HAP-1 (cell line): ENCODE measurements at regions not wholly inside any gene's neighbourhood (a gene's known extent, or its start where the extent isn't known, plus 50 kb on each side); places are given as distances from the start of the nearest gene placed in this dataset.
A peak's percentile ranks its signal among the peaks of the same experiment; 100 is the strongest.

ENCODE experiments used
- DNase-seq, 2 experiments: peaks; one replicate each; pipeline ENCODE4 v3.0.0-alpha.2; 2016 to 2020; ENCODE audit warnings: low spot score in 2 of 2
- H3K27me3 ChIP-seq: fragments of 250-450 bp; sonication (Bioruptor Pico); 2 replicates; pipeline ENCODE4 v1.5.1; 2020; ENCODE audit warnings: low read depth, mild to moderate bottlenecking, moderate library complexity
- H3K36me3 ChIP-seq: fragments of 250-450 bp; sonication (Bioruptor Pico); replicated peaks from 2 replicates; pipeline ENCODE4 v1.5.1; 2020; ENCODE audit warnings: mild to moderate bottlenecking
- H3K4me1 ChIP-seq: fragments of 250-450 bp; sonication (Bioruptor Pico); 2 replicates; pipeline ENCODE4 v1.5.1; 2020; ENCODE audit warnings: mild to moderate bottlenecking
- H3K4me3 ChIP-seq: fragments of 250-450 bp; sonication (Bioruptor Pico); 2 replicates; pipeline ENCODE4 v1.5.1; 2020; ENCODE audit warnings: mild to moderate bottlenecking, moderate library complexity
- H3K9me3 ChIP-seq: fragments of 250-450 bp; sonication (Bioruptor Pico); 2 replicates; pipeline ENCODE4 v1.5.1; 2020; ENCODE audit warnings: mild to moderate bottlenecking, moderate library complexity
- in situ Hi-C: fragments of 300-500 bp; cut with MboI; formaldehyde crosslinking; loops from 3 replicates; pipeline ENCODE4 v1.14.3; 2020; ENCODE audit warnings: low sequenced_read_pairs, inconsistent platforms, mixed read lengths

GRCh38 chrX:138006180-138006579 is 440.3 kb downstream of the ZIC3 start:
- Histone ChIP-seq H3K4me3 (no peak overlapping the region), H3K9me3 (no peaks in the 10 kb centered on the region), H3K4me1 (peaks cover 27% of the 10 kb centered on the region), H3K27me3 (no peaks in the 10 kb centered on the region), H3K36me3 (no peaks in the 10 kb centered on the region)
- no peak for DNase-seq
- in situ Hi-C loops, result no loop called here

GRCh38 chrX:138008281-138008680 is 442.4 kb downstream of the ZIC3 start:
- H3K4me3 ChIP-seq, result no peak overlapping the region
- DNase-seq, result peak; percentile 58 to 76
- in situ Hi-C loops, result no loop called here

GRCh38 chrX:138011468-138011867 is 445.5 kb downstream of the ZIC3 start:
- peaks cover 14% of the 10 kb centered on the region for H3K4me1 ChIP-seq
- DNase-seq, result no peak
- no peaks in the 10 kb centered on the region for H3K9me3 ChIP-seq
- H3K4me3 ChIP-seq, result no peak overlapping the region
- no peaks in the 10 kb centered on the region for H3K27me3 ChIP-seq
- in situ Hi-C loops, result no loop called here
- H3K36me3 ChIP-seq, result no peaks in the 10 kb centered on the region

More at GRCh38 chrX:138008281-138008680, 442.4 kb downstream of the ZIC3 start:
- Histone ChIP-seq H3K9me3 (no peaks in the 10 kb centered on the region), H3K36me3 (no peaks in the 10 kb centered on the region), H3K27me3 (no peaks in the 10 kb centered on the region), H3K4me1 (peaks cover 19% of the 10 kb centered on the region)

GRCh38 chrX:138014577-138014976 is 448.6 kb downstream of the ZIC3 start:
- in situ Hi-C loops, result no loop called here
- no peaks in the 10 kb centered on the region for H3K9me3 ChIP-seq
- H3K36me3 ChIP-seq, result no peaks in the 10 kb centered on the region
- H3K27me3 ChIP-seq, result no peaks in the 10 kb centered on the region
- DNase-seq, result no peak
- H3K4me3 ChIP-seq, result no peak overlapping the region
- peaks cover 7% of the 10 kb centered on the region for H3K4me1 ChIP-seq

GRCh38 chrX:138018145-138018799 is 452.3 kb downstream of the ZIC3 start:
- Histone ChIP-seq H3K4me3 (no peak overlapping the region), H3K4me1 (peaks cover 25% of the 10 kb centered on the region), H3K9me3 (no peaks in the 10 kb centered on the region), H3K27me3 (no peaks in the 10 kb centered on the region), H3K36me3 (no peaks in the 10 kb centered on the region)
- in situ Hi-C loops, result no loop called here
- no peak for DNase-seq

- H3K4me3 ChIP-seq, result no peak overlapping the region
- H3K36me3 ChIP-seq, result no peaks in the 10 kb centered on the region
- no peaks in the 10 kb centered on the region for H3K27me3 ChIP-seq
- peak; percentile 61 to 83 for DNase-seq
- in situ Hi-C loops, result loop anchor here (10.0 kb wide), 2 partner anchors 96 to 586 kb away; no protein-coding TSS in a partner anchor
- peaks cover 25% of the 10 kb centered on the region for H3K4me1 ChIP-seq
- no peaks in the 10 kb centered on the region for H3K9me3 ChIP-seq
Measured at GRCh38 chrX:138020941-138021340, 455.0 kb downstream of the ZIC3 start.

- no peak overlapping the region for H3K4me3 ChIP-seq
- no peaks in the 10 kb centered on the region for H3K27me3 ChIP-seq
- H3K9me3 ChIP-seq, result no peaks in the 10 kb centered on the region
- in situ Hi-C loops, result loop anchor here (10.0 kb wide), 2 partner anchors 101 to 591 kb away; no protein-coding TSS in a partner anchor
- DNase-seq, result peak in 1 of 2 experiments; percentile 64
- no peaks in the 10 kb centered on the region for H3K36me3 ChIP-seq
- peaks cover 4% of the 10 kb centered on the region; the same call in 1 of the 2 replicates for H3K4me1 ChIP-seq
Measured at GRCh38 chrX:138026211-138026610, 460.3 kb downstream of the ZIC3 start.

- H3K27me3 ChIP-seq, result no peaks in the 10 kb centered on the region
- H3K4me3 ChIP-seq, result no peak overlapping the region
- H3K4me1 ChIP-seq, result no peaks in the 10 kb centered on the region
- H3K9me3 ChIP-seq, result no peaks in the 10 kb centered on the region
- DNase-seq, result no peak
- in situ Hi-C loops, result no loop called here
- no peaks in the 10 kb centered on the region for H3K36me3 ChIP-seq
Measured at GRCh38 chrX:138031715-138032114, 465.8 kb downstream of the ZIC3 start.

GRCh38 chrX:138034136-138034535 is 468.2 kb downstream of the ZIC3 start:
- DNase-seq, result peak; percentile 49 to 58
- Histone ChIP-seq H3K9me3 (no peaks in the 10 kb centered on the region), H3K4me1 (no peaks in the 10 kb centered on the region), H3K27me3 (peaks cover 3% of the 10 kb centered on the region; the same call in 1 of the 2 replicates), H3K36me3 (no peaks in the 10 kb centered on the region), H3K4me3 (no peak overlapping the region)
- in situ Hi-C loops, result no loop called here

- Histone ChIP-seq H3K27me3 (peaks cover 6% of the 10 kb centered on the region), H3K4me3 (no peak overlapping the region), H3K4me1 (no peaks in the 10 kb centered on the region), H3K36me3 (no peaks in the 10 kb centered on the region), H3K9me3 (no peaks in the 10 kb centered on the region)
- DNase-seq, result no peak
- in situ Hi-C loops, result no loop called here
Measured at GRCh38 chrX:138037548-138037947, 471.6 kb downstream of the ZIC3 start.

GRCh38 chrX:138057883-138058282 is 492.0 kb downstream of the ZIC3 start:
- Histone ChIP-seq H3K9me3 (no peaks in the 10 kb centered on the region), H3K4me3 (no peak overlapping the region), H3K27me3 (peaks cover 2% of the 10 kb centered on the region; the same call in 1 of the 2 replicates), H3K4me1 (no peaks in the 10 kb centered on the region), H3K36me3 (no peaks in the 10 kb centered on the region)
- no peak for DNase-seq
- in situ Hi-C loops, result no loop called here

- Histone ChIP-seq H3K4me3 (no peak overlapping the region), H3K4me1 (no peaks in the 10 kb centered on the region), H3K27me3 (peaks cover 1% of the 10 kb centered on the region; the same call in 1 of the 2 replicates), H3K9me3 (no peaks in the 10 kb centered on the region), H3K36me3 (no peaks in the 10 kb centered on the region)
- DNase-seq, result no peak
- in situ Hi-C loops, result no loop called here
Measured at GRCh38 chrX:138058931-138059330, 493.0 kb downstream of the ZIC3 start.

- Histone ChIP-seq H3K27me3 (0 out of 2 replicates have a peak, but pooled peaks cover 3% of the 10 kb centered on the region), H3K36me3 (no peaks in the 10 kb centered on the region), H3K9me3 (no peaks in the 10 kb centered on the region), H3K4me3 (no peak overlapping the region), H3K4me1 (no peaks in the 10 kb centered on the region)
- in situ Hi-C loops, result no loop called here
- no peak for DNase-seq
Measured at GRCh38 chrX:138067415-138067814, 501.5 kb downstream of the ZIC3 start.

- in situ Hi-C loops, result no loop called here
Measured at GRCh38 chrX:138073626-138074025, 507.7 kb downstream of the ZIC3 start.

More at GRCh38 chrX:138073626-138074025, 507.7 kb downstream of the ZIC3 start:
- Histone ChIP-seq H3K27me3 (0 out of 2 replicates have a peak, but pooled peaks cover 3% of the 10 kb centered on the region), H3K9me3 (no peaks in the 10 kb centered on the region), H3K36me3 (no peaks in the 10 kb centered on the region), H3K4me1 (no peaks in the 10 kb centered on the region), H3K4me3 (no peak overlapping the region)
- DNase-seq, result no peak
